ENCODE measurements at regions not wholly inside any gene's neighbourhood (a gene's known extent, or its start where the extent isn't known, plus 50 kb on each side); places are given as distances from the start of the nearest gene placed in this dataset.
"Not testable (repeated sequence)": the region's sequence is repeated elsewhere in the genome, so short reads cannot be mapped to it uniquely, and the experiment has no call there.

DNA sequence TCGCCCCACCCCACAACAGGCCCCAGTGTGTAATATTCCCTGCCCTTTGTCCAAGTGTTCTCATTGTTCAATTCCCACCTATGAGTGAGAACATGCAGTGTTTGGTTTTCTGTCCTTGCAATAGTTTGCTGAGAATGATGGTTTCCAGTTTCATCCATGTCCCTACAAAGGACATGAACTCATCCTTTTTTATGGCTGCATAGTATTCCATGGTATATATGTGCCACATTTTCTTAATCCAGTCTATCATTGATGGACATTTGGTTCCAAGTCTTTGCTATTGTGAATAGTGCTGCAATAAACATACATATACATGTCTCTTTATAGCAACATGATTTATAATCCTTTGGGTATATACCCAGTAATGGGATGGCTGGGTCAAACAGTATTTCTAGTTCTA, 132.7 kb downstream of the SNX10 start:
- H3K27me3 Mint-ChIP-seq (ENCODE audit: unreplicated experiment); H3K4me3 Mint-ChIP-seq (ENCODE audit: unreplicated experiment); H3K9me3 Mint-ChIP-seq (ENCODE audit: unreplicated experiment): not testable (repeated sequence)

DNA sequence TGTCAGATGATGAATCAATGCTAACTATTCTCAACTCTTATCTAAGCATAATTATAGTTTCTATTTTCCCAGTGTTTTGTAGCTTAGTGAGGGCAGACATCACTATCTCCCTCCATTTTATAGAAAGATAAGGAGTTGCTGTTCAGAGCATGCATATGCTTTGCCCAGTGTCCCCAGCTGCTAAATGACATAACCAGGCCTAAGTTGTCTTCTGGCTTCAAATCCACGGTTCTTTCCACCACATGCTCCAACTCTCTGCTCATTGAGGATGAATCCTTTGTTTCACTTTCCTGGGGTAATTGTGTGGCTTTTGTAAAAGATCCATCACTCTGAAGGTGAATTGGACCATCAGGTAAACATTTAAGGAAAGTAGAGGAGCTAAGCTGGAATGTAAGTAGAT, 134.0 kb downstream of the SNX10 start:
- DNase-seq: no peak
- Mint-ChIP-seq H3K4me1 (ENCODE audit: low read depth, unreplicated experiment) (peaks cover 8% of the 10 kb centered on the region), H3K4me3 (ENCODE audit: unreplicated experiment) (no peak overlapping the region), H3K27me3 (ENCODE audit: unreplicated experiment) (peaks cover under 1% of the 10 kb centered on the region), H3K27ac (ENCODE audit: unreplicated experiment) (no peak overlapping the region), H3K9me3 (ENCODE audit: unreplicated experiment) (peaks cover under 1% of the 10 kb centered on the region), H3K36me3 (ENCODE audit: unreplicated experiment) (peaks cover 3% of the 10 kb centered on the region)
- TF ChIP-seq, protein P1, sequence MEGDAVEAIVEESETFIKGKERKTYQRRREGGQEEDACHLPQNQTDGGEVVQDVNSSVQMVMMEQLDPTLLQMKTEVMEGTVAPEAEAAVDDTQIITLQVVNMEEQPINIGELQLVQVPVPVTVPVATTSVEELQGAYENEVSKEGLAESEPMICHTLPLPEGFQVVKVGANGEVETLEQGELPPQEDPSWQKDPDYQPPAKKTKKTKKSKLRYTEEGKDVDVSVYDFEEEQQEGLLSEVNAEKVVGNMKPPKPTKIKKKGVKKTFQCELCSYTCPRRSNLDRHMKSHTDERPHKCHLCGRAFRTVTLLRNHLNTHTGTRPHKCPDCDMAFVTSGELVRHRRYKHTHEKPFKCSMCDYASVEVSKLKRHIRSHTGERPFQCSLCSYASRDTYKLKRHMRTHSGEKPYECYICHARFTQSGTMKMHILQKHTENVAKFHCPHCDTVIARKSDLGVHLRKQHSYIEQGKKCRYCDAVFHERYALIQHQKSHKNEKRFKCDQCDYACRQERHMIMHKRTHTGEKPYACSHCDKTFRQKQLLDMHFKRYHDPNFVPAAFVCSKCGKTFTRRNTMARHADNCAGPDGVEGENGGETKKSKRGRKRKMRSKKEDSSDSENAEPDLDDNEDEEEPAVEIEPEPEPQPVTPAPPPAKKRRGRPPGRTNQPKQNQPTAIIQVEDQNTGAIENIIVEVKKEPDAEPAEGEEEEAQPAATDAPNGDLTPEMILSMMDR (IDR thresholded peaks at IDR 0.05; ENCODE audit: partially characterized antibody, unreplicated experiment): no peak

More for the DNA sequence above, 132.7 kb downstream of the SNX10 start:
- not testable (repeated sequence) for H3K27ac Mint-ChIP-seq (ENCODE audit: unreplicated experiment); DNase-seq; H3K36me3 Mint-ChIP-seq (ENCODE audit: unreplicated experiment)
- H3K4me1 Mint-ChIP-seq (ENCODE audit: low read depth, unreplicated experiment): peaks cover 18% of the 10 kb centered on the region

DNA sequence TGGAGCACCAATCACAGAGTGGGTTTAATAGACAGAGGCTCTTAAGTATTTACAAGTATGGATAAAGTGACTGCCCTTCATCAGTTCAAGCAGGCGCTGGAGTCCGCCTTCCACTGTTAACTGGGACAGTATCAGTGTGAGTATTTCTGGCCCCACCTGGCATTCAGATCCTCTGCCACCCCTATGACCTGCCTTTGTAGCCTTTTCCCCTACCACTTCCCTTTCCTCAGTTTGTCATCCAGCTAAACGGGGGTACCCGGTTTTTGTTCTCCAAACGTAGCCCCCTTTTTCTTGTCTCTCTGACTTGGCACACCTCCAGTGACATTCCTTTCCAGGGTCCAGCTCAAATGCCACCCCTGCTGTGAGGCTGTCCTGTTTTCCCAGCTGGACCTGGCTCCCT, 134.4 kb downstream of the SNX10 start:
- DNase-seq: no peak
- no peaks in the 10 kb centered on the region for H3K9me3 Mint-ChIP-seq (ENCODE audit: unreplicated experiment)

DNA sequence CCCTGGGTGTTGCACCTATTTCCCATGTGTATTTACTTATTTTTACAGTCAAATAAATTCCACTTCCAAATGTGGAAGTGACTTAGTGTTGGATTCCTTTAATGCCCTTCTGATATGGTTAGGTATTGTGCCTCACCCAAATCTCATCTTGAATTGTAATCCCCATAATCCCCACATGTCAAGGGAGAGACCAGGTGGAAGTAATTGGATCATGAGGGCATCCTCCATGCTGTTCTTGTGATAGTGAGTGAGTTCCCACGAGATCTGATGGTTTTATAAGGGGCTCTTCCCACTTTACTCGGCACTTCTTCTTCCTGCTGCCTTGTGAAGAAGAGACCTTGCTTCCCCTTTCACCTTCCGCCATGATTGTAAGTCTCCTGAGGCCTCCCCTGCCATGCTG, 136.9 kb downstream of the SNX10 start:
- TF ChIP-seq, protein P1 (IDR thresholded peaks at IDR 0.05; ENCODE audit: partially characterized antibody, unreplicated experiment): no peak
- Mint-ChIP-seq H3K4me3 (ENCODE audit: unreplicated experiment) (no peak overlapping the region), H3K4me1 (ENCODE audit: low read depth, unreplicated experiment) (no peaks in the 10 kb centered on the region), H3K9me3 (ENCODE audit: unreplicated experiment) (no peaks in the 10 kb centered on the region), H3K36me3 (ENCODE audit: unreplicated experiment) (no peaks in the 10 kb centered on the region), H3K27ac (ENCODE audit: unreplicated experiment) (no peak overlapping the region), H3K27me3 (ENCODE audit: unreplicated experiment) (no peaks in the 10 kb centered on the region)
- DNase-seq: no peak

More for the DNA sequence above, 134.4 kb downstream of the SNX10 start:
- Mint-ChIP-seq H3K27ac (ENCODE audit: unreplicated experiment) (peak overlapping the region; percentile 22), H3K4me1 (ENCODE audit: low read depth, unreplicated experiment) (peaks cover 3% of the 10 kb centered on the region), H3K4me3 (ENCODE audit: unreplicated experiment) (no peak overlapping the region), H3K36me3 (ENCODE audit: unreplicated experiment) (peaks cover 3% of the 10 kb centered on the region), H3K27me3 (ENCODE audit: unreplicated experiment) (no peaks in the 10 kb centered on the region)
- TF ChIP-seq, protein P1 (IDR thresholded peaks at IDR 0.05; ENCODE audit: partially characterized antibody, unreplicated experiment): no peak

DNA sequence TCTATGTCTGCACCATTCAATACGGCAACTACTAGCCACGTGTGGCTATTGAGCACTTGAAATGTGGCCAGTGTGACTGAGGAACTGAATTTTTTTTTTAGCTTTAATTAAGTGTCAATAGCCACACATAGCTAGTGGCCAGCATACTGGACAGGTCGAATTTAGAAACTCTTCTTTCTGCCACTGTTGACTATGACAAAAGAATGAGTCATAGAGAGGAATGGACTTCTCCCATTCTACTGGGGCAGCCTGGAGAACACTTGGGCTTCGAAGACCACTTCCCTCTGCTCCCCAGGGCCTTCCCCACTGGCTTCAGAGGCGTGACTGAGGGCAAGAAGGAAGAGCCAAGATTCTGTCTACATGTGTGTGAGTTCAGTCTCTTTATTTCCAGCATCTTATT, 137.5 kb downstream of the SNX10 start:
- H3K27me3 Mint-ChIP-seq (ENCODE audit: unreplicated experiment): no peaks in the 10 kb centered on the region
- H3K27ac Mint-ChIP-seq (ENCODE audit: unreplicated experiment): no peak overlapping the region
- no peaks in the 10 kb centered on the region for H3K9me3 Mint-ChIP-seq (ENCODE audit: unreplicated experiment)
- TF ChIP-seq, protein P1 (IDR thresholded peaks at IDR 0.05; ENCODE audit: partially characterized antibody, unreplicated experiment): no peak
- no peak for DNase-seq
- H3K36me3 Mint-ChIP-seq (ENCODE audit: unreplicated experiment): no peaks in the 10 kb centered on the region
- no peak overlapping the region for H3K4me3 Mint-ChIP-seq (ENCODE audit: unreplicated experiment)
- H3K4me1 Mint-ChIP-seq (ENCODE audit: low read depth, unreplicated experiment): no peaks in the 10 kb centered on the region

DNA sequence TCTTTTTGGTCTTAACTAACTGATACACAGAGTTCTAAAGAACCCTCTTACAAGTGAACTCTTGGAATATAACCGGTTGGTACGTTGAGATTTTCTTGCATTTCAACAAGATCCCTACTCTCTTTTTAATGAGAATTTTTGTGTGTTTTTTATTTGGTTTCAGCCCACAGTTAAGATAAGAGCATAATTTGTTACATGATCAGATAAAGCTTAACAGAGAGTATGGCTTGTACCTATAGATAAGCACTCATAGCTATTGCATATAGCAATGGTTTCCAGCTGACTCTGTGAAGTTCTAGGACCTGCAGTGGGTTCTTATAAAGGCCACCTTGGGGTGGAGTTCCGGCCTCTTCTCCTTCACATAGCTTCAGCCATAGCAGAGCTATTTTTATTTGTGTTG, 143.3 kb downstream of the SNX10 start:
- no peak overlapping the region for H3K4me3 Mint-ChIP-seq (ENCODE audit: unreplicated experiment)
- H3K27me3 Mint-ChIP-seq (ENCODE audit: unreplicated experiment): no peaks in the 10 kb centered on the region
- H3K36me3 Mint-ChIP-seq (ENCODE audit: unreplicated experiment): peaks cover 4% of the 10 kb centered on the region
- H3K27ac Mint-ChIP-seq (ENCODE audit: unreplicated experiment): no peak overlapping the region
- DNase-seq: no peak
- peaks cover 28% of the 10 kb centered on the region for H3K4me1 Mint-ChIP-seq (ENCODE audit: low read depth, unreplicated experiment)
- TF ChIP-seq, protein P1 (IDR thresholded peaks at IDR 0.05; ENCODE audit: partially characterized antibody, unreplicated experiment): no peak
- H3K9me3 Mint-ChIP-seq (ENCODE audit: unreplicated experiment): peaks cover 4% of the 10 kb centered on the region
